Neutrophil (primary cell): ENCODE measurements at regions not wholly inside any gene's neighbourhood (a gene's known extent, or its start where the extent isn't known, plus 50 kb on each side); places are given as distances from the start of the nearest gene placed in this dataset.

Source experiments
- H3K27ac ChIP-seq: fragments of 200-600 bp; sonication (generic); 2 replicates; pipeline ENCODE4 v1.5.1; 2016; ENCODE audit warnings: mild to moderate bottlenecking, moderate library complexity
- H3K27me3 ChIP-seq: fragments of 200-600 bp; sonication (generic); 2 replicates; pipeline ENCODE4 v1.6.0; 2016; ENCODE audit warnings: mild to moderate bottlenecking
- H3K36me3 ChIP-seq: fragments of 200-600 bp; sonication (generic); 2 replicates; pipeline ENCODE4 v1.5.1; 2017
- H3K4me1 ChIP-seq, 2 experiments: fragments of 200-600 bp in 1 of 2; sonication (generic) in 1 of 2; 1 replicate in 1 of 2; 2 replicates in 1 of 2; pipeline versions ENCODE4 v1.5.1 to v1.6.1; 2013 to 2016; ENCODE audit warnings: low read depth in 1 of 2, low read length in 1 of 2, mild to moderate bottlenecking in 1 of 2, moderate library complexity in 1 of 2; ENCODE audit not compliant: control insufficient read depth in 1 of 2, insufficient read depth in 1 of 2
- H3K4me3 ChIP-seq, 2 experiments: fragments of 200-600 bp in 1 of 2; sonication (generic) in 1 of 2; 1 replicate in 1 of 2; 2 replicates in 1 of 2; pipeline ENCODE4 v1.5.1; 2013 to 2016; ENCODE audit warnings: low read depth in 1 of 2, low read length in 1 of 2, mild to moderate bottlenecking in 1 of 2, moderate library complexity in 1 of 2
- H3K9me3 ChIP-seq: fragments of 200-600 bp; sonication (generic); 2 replicates; pipeline ENCODE4 v1.5.1; 2016
- TF ChIP-seq, protein P1 (sequence below): fragments of 200-600 bp; sonication (generic); IDR thresholded peaks from 2 replicates; pipeline ENCODE4 v1.5.1; 2016; ENCODE audit warnings: antibody characterized with exemption

- H3K27ac ChIP-seq, result no peak overlapping the region
- TF ChIP-seq, protein P1, sequence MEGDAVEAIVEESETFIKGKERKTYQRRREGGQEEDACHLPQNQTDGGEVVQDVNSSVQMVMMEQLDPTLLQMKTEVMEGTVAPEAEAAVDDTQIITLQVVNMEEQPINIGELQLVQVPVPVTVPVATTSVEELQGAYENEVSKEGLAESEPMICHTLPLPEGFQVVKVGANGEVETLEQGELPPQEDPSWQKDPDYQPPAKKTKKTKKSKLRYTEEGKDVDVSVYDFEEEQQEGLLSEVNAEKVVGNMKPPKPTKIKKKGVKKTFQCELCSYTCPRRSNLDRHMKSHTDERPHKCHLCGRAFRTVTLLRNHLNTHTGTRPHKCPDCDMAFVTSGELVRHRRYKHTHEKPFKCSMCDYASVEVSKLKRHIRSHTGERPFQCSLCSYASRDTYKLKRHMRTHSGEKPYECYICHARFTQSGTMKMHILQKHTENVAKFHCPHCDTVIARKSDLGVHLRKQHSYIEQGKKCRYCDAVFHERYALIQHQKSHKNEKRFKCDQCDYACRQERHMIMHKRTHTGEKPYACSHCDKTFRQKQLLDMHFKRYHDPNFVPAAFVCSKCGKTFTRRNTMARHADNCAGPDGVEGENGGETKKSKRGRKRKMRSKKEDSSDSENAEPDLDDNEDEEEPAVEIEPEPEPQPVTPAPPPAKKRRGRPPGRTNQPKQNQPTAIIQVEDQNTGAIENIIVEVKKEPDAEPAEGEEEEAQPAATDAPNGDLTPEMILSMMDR, result no peak
- no peaks in the 10 kb centered on the region for H3K9me3 ChIP-seq
- H3K36me3 ChIP-seq, result no peaks in the 10 kb centered on the region
- H3K4me1 ChIP-seq, result no peaks in the 10 kb centered on the region
- H3K4me3 ChIP-seq, result no peak overlapping the region
- H3K27me3 ChIP-seq, result no peaks in the 10 kb centered on the region
These were observed 286.5 kb downstream of the GLUD2 start for GRCh38 chrX:121333942-121334341.

DNA sequence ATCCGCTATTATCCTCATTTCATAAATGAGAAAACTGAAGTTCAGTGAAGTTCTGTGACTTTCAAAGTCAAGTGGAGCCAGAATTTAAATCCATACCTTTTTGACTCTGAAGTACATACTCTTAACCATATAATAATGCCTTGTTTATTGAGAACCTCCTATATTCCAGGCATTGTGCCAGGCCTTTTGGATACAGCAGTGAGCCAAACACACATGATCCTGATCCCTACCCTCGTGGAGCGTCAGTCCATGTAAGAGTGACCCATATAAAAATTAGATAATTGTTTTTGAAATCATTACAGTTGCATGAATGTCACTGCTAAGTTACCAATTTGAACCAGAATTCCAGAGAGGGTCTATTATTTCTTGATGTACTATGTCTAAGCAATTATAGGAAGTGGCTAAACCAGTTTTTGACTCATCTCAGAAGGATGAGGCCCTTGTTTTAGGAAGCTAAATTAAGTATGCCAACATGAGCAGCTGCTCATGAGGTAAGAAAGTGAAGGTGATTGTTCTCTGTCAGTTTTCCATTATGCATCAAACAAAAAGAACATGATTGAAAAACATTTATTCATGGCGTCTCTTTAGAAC lies 289.5 kb downstream of the GLUD2 start:
- TF ChIP-seq, protein P1, result no peak
- H3K4me3 ChIP-seq, result no peak overlapping the region
- H3K4me1 ChIP-seq, result no peaks in the 10 kb centered on the region
- no peaks in the 10 kb centered on the region for H3K9me3 ChIP-seq
- H3K36me3 ChIP-seq, result no peaks in the 10 kb centered on the region
- H3K27ac ChIP-seq, result no peak overlapping the region
- H3K27me3 ChIP-seq, result no peaks in the 10 kb centered on the region

GRCh38 chrX:121337816-121338215 lies 290.4 kb downstream of the GLUD2 start:
- Histone ChIP-seq H3K27ac (no peak overlapping the region), H3K9me3 (no peaks in the 10 kb centered on the region), H3K4me1 (no peaks in the 10 kb centered on the region), H3K4me3 (no peak overlapping the region), H3K36me3 (no peaks in the 10 kb centered on the region), H3K27me3 (no peaks in the 10 kb centered on the region)
- TF ChIP-seq, protein P1, result no peak

- TF ChIP-seq, protein P1, result no peak
- H3K4me1 ChIP-seq, result no peaks in the 10 kb centered on the region
These were observed 301.9 kb downstream of the GLUD2 start for GRCh38 chrX:121349263-121349662.

DNA sequence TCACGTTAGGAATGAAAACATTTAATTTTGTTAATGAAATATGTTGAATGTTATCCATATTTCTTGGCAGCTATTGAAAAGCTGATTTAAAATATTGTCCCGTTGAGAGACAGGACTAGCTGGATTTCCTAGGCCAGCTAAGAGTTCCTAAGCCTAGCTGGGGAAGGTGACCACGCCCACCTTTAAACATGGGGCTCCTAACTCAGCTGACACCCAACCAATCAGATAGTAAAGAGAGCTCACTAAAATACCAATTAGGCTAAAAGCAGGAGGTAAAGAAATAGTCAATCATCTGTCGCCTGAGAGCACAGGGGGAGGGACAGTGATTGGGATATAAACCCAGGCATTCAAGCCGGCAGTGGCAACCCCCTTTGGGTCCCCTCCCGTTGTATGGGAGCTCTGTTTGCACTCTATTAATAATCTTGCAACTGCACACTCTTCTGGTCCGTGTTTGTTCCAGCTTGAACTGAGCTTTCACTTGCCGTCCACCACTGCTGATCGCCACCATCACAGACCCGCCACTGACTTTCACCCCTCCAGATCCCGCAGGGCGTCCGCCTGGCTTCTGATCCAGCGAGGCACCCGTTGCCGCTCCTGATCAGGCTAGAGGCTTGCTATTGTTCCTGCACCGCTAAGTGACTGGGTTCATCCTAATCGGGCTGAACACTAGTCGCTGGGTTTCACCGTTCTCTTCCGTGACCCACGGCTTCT lies 308.9 kb downstream of the GLUD2 start:
- H3K36me3 ChIP-seq, result no peaks in the 10 kb centered on the region
- H3K27ac ChIP-seq, result no peak overlapping the region
- TF ChIP-seq, protein P1, result no peak
- no peaks in the 10 kb centered on the region for H3K4me1 ChIP-seq
- H3K4me3 ChIP-seq, result no peak overlapping the region
- H3K27me3 ChIP-seq, result no peaks in the 10 kb centered on the region
- H3K9me3 ChIP-seq, result no peaks in the 10 kb centered on the region

More at GRCh38 chrX:121349263-121349662, 301.9 kb downstream of the GLUD2 start:
- Histone ChIP-seq H3K27me3 (no peaks in the 10 kb centered on the region), H3K27ac (no peak overlapping the region), H3K36me3 (no peaks in the 10 kb centered on the region), H3K4me3 (no peak overlapping the region), H3K9me3 (no peaks in the 10 kb centered on the region)
